Vagina (tissue), 2 donors: ENCODE measurements at regions not wholly inside any gene's neighbourhood (a gene's known extent, or its start where the extent isn't known, plus 50 kb on each side); places are given as distances from the start of the nearest gene placed in this dataset.

Experiments used
- CTCF ChIP-seq, 3 experiments: fragments of 450-650 bp in 2 of 3; fragments of 200-600 bp in 1 of 3; sonication (generic) in 1 of 3; IDR thresholded peaks; one replicate each; pipeline ENCODE4 v1.5.1; 2017 to 2019; ENCODE audit warnings: antibody characterized with exemption in 3 of 3, mild to moderate bottlenecking in 2 of 3, moderate library complexity in 2 of 3
- POLR2A ChIP-seq, 2 donors: fragments of 450-650 bp; IDR thresholded peaks; one replicate each; pipeline ENCODE4 v1.6.1; 2017; ENCODE audit warnings: antibody characterized with exemption in 2 of 2, mild to moderate bottlenecking in 2 of 2, moderate library complexity in 2 of 2
- POLR2AphosphoS5 ChIP-seq, 2 donors: sonication (generic); formaldehyde crosslinking; IDR thresholded peaks; one replicate each; pipeline ENCODE4 v1.9.0; 2017; ENCODE audit warnings: antibody characterized with exemption in 2 of 2, mild to moderate bottlenecking in 2 of 2, low read depth in 1 of 2; ENCODE audit not compliant: insufficient read depth in 1 of 2

GRCh38 chr2:107094450-107094986 is 208.6 kb upstream of the ST6GAL2 start:
- no peak for TF ChIP-seq CTCF (IDR thresholded peaks at IDR 0.05)
- TF ChIP-seq POLR2AphosphoS5 (IDR thresholded peaks at IDR 0.05; ENCODE audit: insufficient read depth in 1 of 2, low read depth in 1 of 2), result no peak
- TF ChIP-seq POLR2A (IDR thresholded peaks at IDR 0.05), result no peak
